CD14-positive monocyte (primary cell): ENCODE measurements at regions not wholly inside any gene's neighbourhood (a gene's known extent, or its start where the extent isn't known, plus 50 kb on each side); places are given as distances from the start of the nearest gene placed in this dataset.

ENCODE experiments used
- DNase-seq, 3 donors: peaks; one replicate each; pipeline ENCODE4 v3.0.0-alpha.2; 2011 to 2022
- H2AFZ ChIP-seq: 2 replicates; pipeline ENCODE4 v1.6.0; 2012; ENCODE audit warnings: mild to moderate bottlenecking, low read depth, low read length, inconsistent platforms; ENCODE audit not compliant: insufficient read depth, poor library complexity, severe bottlenecking
- H3K27ac ChIP-seq, 2 donors: 1 replicate in 1 of 2; 2 replicates in 1 of 2; pipeline ENCODE4 v1.5.1; 2012 to 2013; ENCODE audit warnings: low read length in 2 of 2, control low read depth in 1 of 2, inconsistent platforms in 1 of 2, low read depth in 1 of 2, mild to moderate bottlenecking in 1 of 2
- H3K27me3 ChIP-seq, 2 donors: one replicate each; pipeline versions ENCODE4 v1.6.0 to v1.6.1; 2011 to 2013; ENCODE audit warnings: low read length in 2 of 2; ENCODE audit not compliant: control insufficient read depth in 2 of 2, insufficient read depth in 2 of 2
- H3K36me3 ChIP-seq, 2 donors: replicated peaks in 1 of 2; 1 replicate in 1 of 2; 2 replicates in 1 of 2; pipeline versions ENCODE4 v1.5.1 to v1.6.1; 2012 to 2013; ENCODE audit warnings: low read length in 2 of 2, control low read depth in 1 of 2, inconsistent platforms in 1 of 2, mild to moderate bottlenecking in 1 of 2; ENCODE audit not compliant: insufficient read depth in 2 of 2, control insufficient read depth in 1 of 2
- H3K4me1 ChIP-seq, 2 donors: 1 replicate in 1 of 2; 2 replicates in 1 of 2; pipeline versions ENCODE4 v1.5.1 to v1.6.1; 2012 to 2013; ENCODE audit warnings: low read length in 2 of 2, control low read depth in 1 of 2, inconsistent platforms in 1 of 2, mild to moderate bottlenecking in 1 of 2, moderate library complexity in 1 of 2; ENCODE audit not compliant: insufficient read depth in 2 of 2, control insufficient read depth in 1 of 2
- H3K4me2 ChIP-seq: replicated peaks from 2 replicates; pipeline ENCODE3; 2012; ENCODE audit warnings: low read length, moderate library complexity, mild to moderate bottlenecking; ENCODE audit not compliant: poor library complexity, severe bottlenecking; ENCODE audit errors: extremely low read depth
- H3K4me3 ChIP-seq, 3 experiments: fragments of 200-600 bp in 1 of 3; sonication (generic) in 1 of 3; replicated peaks in 1 of 3; 1 replicate in 2 of 3; 2 replicates in 1 of 3; pipeline ENCODE4 v1.5.1; 2011 to 2013; ENCODE audit warnings: low read length in 3 of 3, mild to moderate bottlenecking in 3 of 3, control low read depth in 2 of 3, low read depth in 2 of 3, inconsistent platforms in 1 of 3, moderate library complexity in 1 of 3
- H3K79me2 ChIP-seq: 2 replicates; pipeline ENCODE4 v1.6.0; 2012; ENCODE audit warnings: mild to moderate bottlenecking, control low read depth, inconsistent platforms, low read length, moderate library complexity; ENCODE audit not compliant: insufficient read depth
- H3K9ac ChIP-seq: 2 replicates; pipeline ENCODE4 v1.6.0; 2017; ENCODE audit warnings: low read length, mild to moderate bottlenecking; ENCODE audit not compliant: insufficient read depth, poor library complexity, severe bottlenecking
- H3K9me3 ChIP-seq, 2 donors: replicated peaks in 1 of 2; 1 replicate in 1 of 2; 2 replicates in 1 of 2; pipeline versions ENCODE4 v1.5.1 to v1.6.1; 2012 to 2013; ENCODE audit warnings: low read length in 2 of 2, control low read depth in 1 of 2; ENCODE audit not compliant: control insufficient read depth in 1 of 2, insufficient read depth in 1 of 2
- H4K20me1 ChIP-seq: 2 replicates; pipeline ENCODE4 v1.6.0; 2012; ENCODE audit warnings: mild to moderate bottlenecking, low read length, control low read depth, moderate library complexity; ENCODE audit not compliant: insufficient read depth
- H3K27ac Mint-ChIP-seq, 7 donors: one replicate each; pipeline ENCODE4 v1.8.0; 2020; ENCODE audit warnings: mild to moderate bottlenecking in 7 of 7, mixed read lengths in 7 of 7, moderate library complexity in 6 of 7, inconsistent platforms in 2 of 7
- H3K27me3 Mint-ChIP-seq, 3 donors: one replicate each; pipeline ENCODE4 v1.8.0; 2021 to 2022; ENCODE audit warnings: low read depth in 3 of 3, mild to moderate bottlenecking in 3 of 3, mixed read lengths in 3 of 3, moderate library complexity in 3 of 3, inconsistent platforms in 1 of 3
- H3K36me3 Mint-ChIP-seq, 2 donors: one replicate each; pipeline ENCODE4 v1.8.0; 2020; ENCODE audit warnings: mixed read lengths in 2 of 2, inconsistent platforms in 1 of 2, mild to moderate bottlenecking in 1 of 2
- H3K4me1 Mint-ChIP-seq: one replicate; pipeline ENCODE4 v1.8.0; 2020; ENCODE audit warnings: mild to moderate bottlenecking, mixed read lengths
- H3K4me3 Mint-ChIP-seq, 2 donors: one replicate each; pipeline ENCODE4 v1.8.0; 2020; ENCODE audit warnings: mild to moderate bottlenecking in 2 of 2, mixed read lengths in 2 of 2, moderate library complexity in 1 of 2
- H3K9me3 Mint-ChIP-seq, 7 donors: one replicate each; pipeline ENCODE4 v1.8.0; 2020 to 2022; ENCODE audit warnings: mixed read lengths in 7 of 7, mild to moderate bottlenecking in 6 of 7, moderate library complexity in 6 of 7, inconsistent platforms in 2 of 7
- WGBS: methylation state at CpG from one replicate; pipeline ENCODE4 v1.1.5; 2013; ENCODE audit warnings: missing lambda C conversion rate; ENCODE audit not compliant: insufficient coverage; 5-methylcytosine and 5-hydroxymethylcytosine counted together
- intact Hi-C, 2 donors: fragments of 100-400 bp; cut with micrococcal nuclease; formaldehyde crosslinking; loops; one replicate each; pipeline versions ENCODE4 v1.15.0 to v1.15.1; 2023
- TF ChIP-seq, protein P1 (sequence below): fragments of 200-600 bp; IDR thresholded peaks from one replicate; pipeline ENCODE4 v1.8.0; 2022; ENCODE audit warnings: antibody characterized with exemption, mild to moderate bottlenecking

DNA sequence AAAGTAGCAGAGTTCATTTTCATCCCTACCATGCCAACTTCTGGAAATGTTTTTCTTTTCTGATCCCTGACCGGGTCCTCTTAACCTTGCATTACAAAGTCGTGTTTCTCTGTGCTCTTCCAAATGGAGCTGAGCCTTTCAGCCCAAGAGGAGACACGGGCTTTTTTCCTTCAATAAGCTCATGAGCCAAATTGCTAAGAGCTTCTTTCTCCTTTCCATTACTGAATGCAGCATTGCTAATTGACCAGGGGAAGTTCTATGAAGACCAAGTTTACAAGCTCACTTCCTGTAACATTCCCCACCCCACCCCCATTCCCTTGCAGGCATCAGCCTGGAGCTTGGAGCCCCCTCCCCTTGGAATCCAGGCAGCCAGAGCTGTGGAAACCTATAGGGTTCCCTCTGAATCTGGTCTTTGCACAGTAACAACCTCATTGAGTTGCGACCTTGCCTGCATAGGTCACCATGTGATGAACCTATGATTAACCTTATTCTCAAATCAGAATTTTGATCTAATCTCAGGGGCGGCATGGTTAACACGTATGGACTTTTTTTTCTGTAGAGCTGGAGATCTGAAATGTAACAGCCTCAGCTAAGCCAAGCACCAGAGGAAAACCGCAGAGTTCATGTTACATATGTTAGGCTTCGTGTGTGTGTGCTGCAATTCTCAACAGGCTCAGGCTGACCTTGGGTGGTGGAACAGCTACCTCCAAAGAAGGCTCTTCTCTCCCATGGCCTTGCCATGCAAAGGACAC is 395.7 kb upstream of the ZNF462 start:
- intact Hi-C loops, result no loop called here
- DNase-seq, result no peak
- H3K4me1 ChIP-seq, result no peaks in the 10 kb centered on the region
- no peak overlapping the region for H3K27ac ChIP-seq
- H3K27me3 ChIP-seq, result no peaks in the 10 kb centered on the region
- H3K79me2 ChIP-seq, result no peaks in the 10 kb centered on the region
- no peak overlapping the region for H2AFZ ChIP-seq
- H3K36me3 ChIP-seq, result no peaks in the 10 kb centered on the region
- H3K9me3 Mint-ChIP-seq, result peaks cover 0 to 9% (median 5%) of the 10 kb centered on the region in 7 donors
- 71% methylated on average over 6 of the region's 8 CpGs for WGBS
- no peak overlapping the region for H3K4me3 ChIP-seq
- H3K4me3 Mint-ChIP-seq, result no peak overlapping the region
- no peaks in the 10 kb centered on the region for H3K36me3 Mint-ChIP-seq
- no peak overlapping the region for H3K27ac Mint-ChIP-seq
- H4K20me1 ChIP-seq, result no peaks in the 10 kb centered on the region
- no peak overlapping the region for H3K4me2 ChIP-seq
- H3K9ac ChIP-seq, result no peak overlapping the region
- no peaks in the 10 kb centered on the region for H3K27me3 Mint-ChIP-seq
- no peaks in the 10 kb centered on the region for H3K4me1 Mint-ChIP-seq
- H3K9me3 ChIP-seq, result no peaks in the 10 kb centered on the region
- TF ChIP-seq, protein P1, sequence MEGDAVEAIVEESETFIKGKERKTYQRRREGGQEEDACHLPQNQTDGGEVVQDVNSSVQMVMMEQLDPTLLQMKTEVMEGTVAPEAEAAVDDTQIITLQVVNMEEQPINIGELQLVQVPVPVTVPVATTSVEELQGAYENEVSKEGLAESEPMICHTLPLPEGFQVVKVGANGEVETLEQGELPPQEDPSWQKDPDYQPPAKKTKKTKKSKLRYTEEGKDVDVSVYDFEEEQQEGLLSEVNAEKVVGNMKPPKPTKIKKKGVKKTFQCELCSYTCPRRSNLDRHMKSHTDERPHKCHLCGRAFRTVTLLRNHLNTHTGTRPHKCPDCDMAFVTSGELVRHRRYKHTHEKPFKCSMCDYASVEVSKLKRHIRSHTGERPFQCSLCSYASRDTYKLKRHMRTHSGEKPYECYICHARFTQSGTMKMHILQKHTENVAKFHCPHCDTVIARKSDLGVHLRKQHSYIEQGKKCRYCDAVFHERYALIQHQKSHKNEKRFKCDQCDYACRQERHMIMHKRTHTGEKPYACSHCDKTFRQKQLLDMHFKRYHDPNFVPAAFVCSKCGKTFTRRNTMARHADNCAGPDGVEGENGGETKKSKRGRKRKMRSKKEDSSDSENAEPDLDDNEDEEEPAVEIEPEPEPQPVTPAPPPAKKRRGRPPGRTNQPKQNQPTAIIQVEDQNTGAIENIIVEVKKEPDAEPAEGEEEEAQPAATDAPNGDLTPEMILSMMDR, result no peak

DNA sequence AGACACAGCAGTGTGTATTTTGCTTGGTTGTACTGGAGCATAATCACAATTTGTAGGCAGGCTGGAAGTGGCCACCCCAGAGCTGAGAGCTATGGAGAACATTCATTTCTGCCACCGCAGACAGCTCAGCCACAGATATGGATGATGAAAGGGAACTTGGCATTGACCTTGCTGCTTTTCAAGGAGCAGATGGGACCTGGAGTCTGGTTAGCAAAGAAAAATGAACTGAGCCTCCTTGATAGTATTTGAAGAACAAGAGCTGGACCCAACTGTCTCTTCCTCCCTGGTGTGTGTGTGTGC is 395.2 kb upstream of the ZNF462 start:
- 60% methylated on average over 1 of the region's 1 CpG for WGBS
- no peak for DNase-seq
- intact Hi-C loops, result no loop called here
- Mint-ChIP-seq H3K9me3 (peaks cover 0 to 9% (median 7%) of the 10 kb centered on the region in 7 donors), H3K27ac (no peak overlapping the region), H3K27me3 (no peaks in the 10 kb centered on the region), H3K4me3 (no peak overlapping the region), H3K36me3 (no peaks in the 10 kb centered on the region), H3K4me1 (no peaks in the 10 kb centered on the region)
- Histone ChIP-seq H2AFZ (no peak overlapping the region), H3K9me3 (no peaks in the 10 kb centered on the region), H3K27ac (no peak overlapping the region), H4K20me1 (no peaks in the 10 kb centered on the region), H3K4me1 (no peaks in the 10 kb centered on the region), H3K9ac (no peak overlapping the region), H3K36me3 (no peaks in the 10 kb centered on the region), H3K4me2 (no peak overlapping the region), H3K79me2 (no peaks in the 10 kb centered on the region), H3K27me3 (no peaks in the 10 kb centered on the region), H3K4me3 (no peak overlapping the region)
- TF ChIP-seq, protein P1, result no peak
